GM18517 (cell line): ENCODE measurements at regions not wholly inside any gene's neighbourhood (a gene's known extent, or its start where the extent isn't known, plus 50 kb on each side); places are given as distances from the start of the nearest gene placed in this dataset.

Source experiments
- ATAC-seq: cut with Tn5 transposase; IDR thresholded peaks from one replicate; pipeline ENCODE4 v1.9.1; 2021; ENCODE audit warnings: mild to moderate bottlenecking, moderate library complexity; ENCODE audit not compliant: unreplicated experiment

DNA sequence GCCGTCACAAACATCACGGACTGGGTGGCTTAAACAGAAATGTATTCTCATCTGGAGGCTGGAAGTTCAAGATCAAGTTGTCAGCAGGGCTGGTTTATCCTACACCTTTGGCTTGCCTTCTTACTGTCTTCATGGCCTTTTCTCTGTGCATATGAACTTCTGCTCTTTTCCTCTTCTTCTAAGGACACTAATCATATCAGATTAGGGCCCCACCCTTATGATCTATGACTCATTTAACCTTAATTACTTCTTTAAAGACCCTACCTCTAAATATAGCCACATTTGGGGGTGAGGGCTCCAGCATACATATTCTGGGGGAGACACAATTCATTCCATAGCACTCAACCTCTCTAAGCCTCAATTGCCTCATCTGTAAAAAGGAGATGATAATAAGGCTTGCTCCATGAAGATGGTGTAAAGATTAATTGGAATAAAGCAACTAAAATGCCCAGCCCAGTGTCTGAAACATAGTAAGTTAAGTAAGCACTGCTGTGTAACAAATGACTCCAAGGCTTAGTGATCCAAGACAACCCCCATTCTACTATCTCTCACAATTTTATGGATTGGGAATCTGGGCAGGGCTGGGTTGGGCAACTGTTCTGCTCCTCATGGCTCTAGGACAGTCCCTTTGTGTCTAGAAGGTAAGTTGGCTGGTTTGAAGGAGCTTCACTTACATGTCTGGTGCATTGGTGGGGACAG is 119.8 kb downstream of the BANF2 start:
- ATAC-seq = no peak

GRCh38 chr20:17818187-17818586 is 118.4 kb downstream of the BANF2 start:
- ATAC-seq = no peak

DNA sequence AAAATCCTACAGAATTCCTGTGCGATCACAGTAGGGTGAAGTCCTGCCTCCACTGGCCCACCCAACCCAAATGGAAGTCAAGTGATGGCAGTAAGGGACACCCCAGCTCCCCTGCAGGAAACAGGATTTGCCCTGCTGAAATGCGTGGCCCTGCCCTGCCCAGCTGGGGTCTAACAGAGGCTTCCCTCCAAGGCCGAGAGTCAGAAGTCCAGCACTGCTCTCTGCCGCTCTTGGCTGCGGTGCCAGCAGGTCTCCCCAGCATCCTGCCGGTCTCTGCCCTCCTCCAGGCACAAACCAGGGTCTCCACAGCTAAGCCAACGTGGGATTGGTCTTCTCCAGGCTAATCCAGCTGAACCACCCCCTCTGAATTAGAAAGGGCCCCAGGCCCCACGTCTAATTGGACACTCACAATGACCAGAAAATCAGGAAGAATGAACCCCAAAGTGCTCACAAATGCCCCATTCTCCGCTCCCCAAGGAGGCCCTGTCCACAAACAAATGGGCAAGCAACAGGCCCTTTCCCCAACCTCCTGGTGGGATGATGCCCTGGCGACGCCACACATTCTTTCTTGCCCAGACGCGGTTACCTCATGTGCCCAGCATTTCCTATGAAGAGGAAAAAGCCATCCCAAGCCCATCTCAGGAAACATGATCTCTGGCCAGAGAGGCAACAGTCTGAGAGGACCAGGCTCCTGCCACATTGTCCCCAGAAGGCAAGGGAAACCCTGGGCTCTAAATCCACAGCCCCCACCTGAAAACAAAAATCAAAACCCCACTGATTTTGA is 117.2 kb downstream of the BANF2 start:
- no peak for ATAC-seq

GRCh38 chr20:17811628-17811965 is 111.8 kb downstream of the BANF2 start:
- ATAC-seq = no peak

GRCh38 chr20:17810847-17811627 is 111.3 kb downstream of the BANF2 start:
- no peak for ATAC-seq

- no peak for ATAC-seq
Observed at GRCh38 chr20:17810062-17810631, 110.4 kb downstream of the BANF2 start.

DNA sequence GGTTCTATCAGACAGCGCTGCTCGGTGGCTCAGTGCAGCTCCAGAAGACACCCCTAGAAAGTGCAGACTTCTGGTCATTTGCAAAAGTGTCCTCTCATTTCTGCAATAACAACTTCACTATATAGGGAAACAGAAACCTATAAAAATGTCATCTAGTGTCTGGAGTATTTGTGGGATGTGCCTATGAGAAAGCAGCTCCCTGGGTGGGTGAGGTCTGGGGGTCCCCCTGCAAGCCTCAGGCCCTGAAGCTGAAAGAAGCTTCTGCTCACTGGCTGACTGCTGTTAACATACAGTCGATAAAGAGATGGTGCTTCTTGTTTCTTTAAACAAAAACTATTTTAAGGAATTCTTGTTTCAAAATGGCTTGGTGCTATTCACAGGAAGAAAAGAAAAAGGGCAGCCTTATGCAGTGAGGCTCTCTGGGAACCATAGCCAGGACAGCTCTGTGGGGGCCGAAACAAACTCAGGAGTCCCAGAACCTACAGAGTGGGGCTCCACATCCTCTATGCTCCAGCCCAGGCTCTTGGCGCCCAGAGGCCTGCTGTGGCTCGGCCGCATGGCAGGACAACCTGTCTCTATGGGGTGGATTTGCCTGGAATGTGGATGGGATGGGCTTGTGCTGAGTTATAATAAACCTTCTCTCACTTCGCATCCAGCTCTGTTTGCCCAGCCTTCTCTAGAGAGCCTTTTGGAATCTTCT is 109.7 kb downstream of the BANF2 start:
- no peak for ATAC-seq

DNA sequence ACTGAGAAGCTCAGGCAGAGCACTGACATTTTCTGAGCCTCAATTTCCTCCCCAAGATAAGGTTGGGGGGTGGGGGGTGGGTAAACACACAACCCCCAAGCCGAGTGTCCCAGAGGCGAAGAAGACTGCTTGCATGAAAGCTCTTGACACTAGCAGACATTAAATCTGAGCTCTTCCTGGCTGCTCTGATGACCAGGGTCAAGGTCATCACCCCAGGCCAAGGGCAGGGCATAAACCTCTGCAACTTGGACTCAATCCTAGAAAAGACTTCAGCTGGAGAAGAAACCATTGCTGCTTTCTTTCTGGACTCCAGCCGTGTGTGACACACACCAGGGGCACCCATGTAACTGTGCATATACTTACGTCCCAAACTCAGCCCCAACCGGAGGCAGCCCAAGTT is 109.0 kb downstream of the BANF2 start:
- no peak for ATAC-seq

DNA sequence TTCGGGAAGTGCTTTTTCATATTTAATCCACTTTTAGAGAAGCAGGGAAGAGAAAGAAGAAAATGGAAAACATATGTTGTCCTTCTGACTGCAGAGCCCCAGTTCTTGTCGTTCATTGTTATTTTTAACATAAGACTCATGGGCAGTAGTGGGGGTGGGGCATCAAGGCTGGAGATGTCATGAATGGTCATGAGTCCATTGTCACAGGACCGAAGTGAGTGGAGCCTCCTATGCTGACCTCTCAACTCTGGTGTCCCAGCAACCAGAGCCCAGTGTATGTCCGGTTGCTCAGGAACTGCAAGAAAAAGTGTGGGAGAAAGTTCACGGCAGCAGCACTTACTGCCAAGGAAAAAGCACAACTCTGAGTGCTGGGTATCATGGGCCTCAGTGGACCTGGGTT is 108.6 kb downstream of the BANF2 start:
- no peak for ATAC-seq

GRCh38 chr20:17807651-17808050 is 107.9 kb downstream of the BANF2 start:
- ATAC-seq = no peak

DNA sequence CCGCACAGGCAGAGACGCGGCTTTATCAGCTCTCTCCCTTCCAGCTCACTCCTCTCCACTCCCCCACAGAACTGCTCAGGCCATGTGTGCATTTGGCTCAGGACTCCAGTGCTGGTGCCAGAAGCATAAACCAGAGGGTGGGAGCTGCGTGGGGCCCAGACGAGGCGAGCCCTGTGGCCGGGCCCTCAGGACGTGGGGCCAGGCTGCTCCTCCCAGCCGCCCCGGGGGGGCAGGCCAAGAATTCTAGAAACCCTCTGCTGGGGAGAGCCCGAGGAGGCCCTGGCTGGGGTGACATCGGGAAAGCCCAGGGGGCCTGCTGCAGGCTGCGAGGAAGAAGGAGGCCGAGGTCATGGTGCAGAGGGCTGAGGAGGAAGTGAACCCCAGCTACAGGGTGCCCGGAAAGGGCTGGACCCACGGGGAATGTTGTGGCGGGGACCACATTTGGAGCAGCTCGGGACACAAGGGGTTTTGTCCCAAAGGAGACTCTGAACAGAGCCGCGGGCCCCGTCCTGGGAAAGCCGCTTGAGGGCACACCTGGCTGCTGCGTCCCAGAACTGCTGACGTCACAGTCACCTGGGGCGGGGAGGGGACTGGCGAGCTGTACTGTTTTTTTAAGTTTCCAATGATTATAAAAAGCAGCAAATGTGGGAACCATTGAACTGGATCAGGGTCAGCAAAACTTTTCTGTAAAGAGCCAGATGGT is 107.1 kb downstream of the BANF2 start:
- ATAC-seq = no peak

- ATAC-seq = no peak
Observed at GRCh38 chr20:17806107-17806506, 106.3 kb downstream of the BANF2 start.

- no peak for ATAC-seq
Observed at GRCh38 chr20:17803765-17804164, 104.0 kb downstream of the BANF2 start.

DNA sequence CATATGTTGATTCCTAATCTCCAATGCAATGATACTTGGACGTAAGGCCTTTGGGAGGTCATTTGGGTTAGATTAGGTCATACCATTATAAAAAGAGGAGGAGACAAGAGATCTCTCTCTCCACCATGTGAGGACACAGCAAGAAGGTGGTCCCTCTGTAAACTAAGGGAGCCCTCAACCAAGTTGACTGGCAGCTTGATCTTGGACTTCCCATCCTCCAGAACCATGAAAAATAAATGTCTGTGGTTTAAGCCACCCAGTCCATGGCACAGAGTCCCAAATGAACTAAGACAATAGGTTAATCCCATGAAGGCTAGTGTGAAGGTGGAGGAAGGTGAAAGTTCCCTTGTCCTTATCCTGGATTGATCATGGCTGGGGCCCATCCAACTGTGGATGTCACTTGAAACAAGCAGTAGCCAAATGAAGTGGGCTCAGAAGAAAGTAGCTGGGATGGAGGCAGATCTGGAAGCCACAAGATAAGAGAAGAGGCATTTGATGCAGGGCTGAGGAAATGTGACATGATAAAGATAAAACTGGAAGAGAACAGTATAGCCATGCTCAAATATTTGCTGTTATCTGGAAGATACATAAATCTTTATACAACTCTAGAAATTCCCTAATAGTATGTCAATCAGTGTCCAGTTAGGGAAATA is 99.9 kb downstream of the BANF2 start:
- no peak for ATAC-seq

GRCh38 chr20:17798601-17799000 is 98.8 kb downstream of the BANF2 start:
- ATAC-seq = no peak

GRCh38 chr20:17797579-17797978 is 97.8 kb downstream of the BANF2 start:
- no peak for ATAC-seq

DNA sequence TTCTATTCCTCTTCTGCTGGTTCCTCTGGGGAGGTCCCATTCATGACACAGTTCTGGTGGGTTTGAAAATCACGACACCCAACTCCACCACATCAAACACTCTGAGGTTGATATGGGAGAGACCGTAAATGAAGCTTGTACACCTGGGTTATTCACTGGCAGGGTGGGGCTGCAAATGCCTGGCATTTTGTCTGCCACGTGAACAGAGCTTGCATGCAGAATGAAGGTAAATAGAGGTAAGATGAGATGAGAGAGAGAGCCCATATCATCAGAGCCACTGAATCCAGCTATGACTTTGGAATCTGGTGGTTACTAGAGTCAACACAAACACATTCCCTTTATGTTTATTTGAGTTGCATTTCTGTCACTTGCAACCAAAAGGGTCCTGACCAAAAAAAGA is 97.4 kb downstream of the BANF2 start:
- no peak for ATAC-seq

- ATAC-seq = no peak
Observed at GRCh38 chr20:17796091-17796563, 96.4 kb downstream of the BANF2 start.

DNA sequence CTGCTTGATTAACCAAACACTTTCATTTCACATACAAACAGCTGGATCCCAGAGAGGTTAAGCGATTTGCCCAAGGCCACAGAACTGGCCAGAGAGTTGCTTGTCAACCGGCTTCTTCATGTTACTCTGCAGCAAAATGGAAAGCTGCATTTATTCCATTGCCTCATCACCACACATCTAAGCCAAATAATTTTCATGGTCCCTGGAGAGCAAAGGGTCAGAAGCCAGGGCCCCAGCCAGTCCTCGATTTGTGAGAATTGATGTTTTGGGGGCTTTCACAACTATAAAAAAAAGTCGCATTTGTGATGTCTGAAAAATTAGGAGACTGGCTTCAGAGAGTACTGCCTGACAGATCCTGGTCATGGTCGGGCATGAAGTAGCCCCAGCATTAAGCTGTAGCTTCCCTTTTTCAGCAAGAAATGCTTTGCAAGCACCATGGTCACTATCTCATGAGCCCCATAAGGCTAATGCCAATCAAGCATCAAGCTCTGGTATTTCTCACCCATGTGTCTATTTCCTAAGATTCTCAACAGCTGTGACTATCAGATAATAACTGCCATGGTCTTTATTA is 95.8 kb downstream of the BANF2 start:
- no peak for ATAC-seq
